ENCODE measurements at regions not wholly inside any gene's neighbourhood (a gene's known extent, or its start where the extent isn't known, plus 50 kb on each side); places are given as distances from the start of the nearest gene placed in this dataset.

DNA sequence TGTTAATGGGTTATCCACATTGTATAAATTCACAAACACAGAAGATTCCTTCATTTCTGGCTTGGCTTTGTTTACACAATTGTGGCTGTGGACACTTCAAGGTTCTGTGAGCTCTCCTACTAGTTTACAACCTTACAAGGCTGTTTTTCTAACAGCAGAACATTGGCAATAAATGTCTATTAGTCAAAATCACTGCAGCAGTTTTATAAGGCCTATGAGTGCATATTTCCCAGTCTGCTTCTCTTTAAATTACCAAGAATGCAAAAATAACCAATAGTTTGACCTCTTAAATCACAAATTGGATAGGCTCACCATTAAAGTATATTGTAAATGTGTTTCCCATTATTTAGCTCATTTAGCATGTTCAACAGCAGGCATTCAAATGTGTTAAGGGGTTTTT is 239.2 kb downstream of the DKK2 start:
- Mint-ChIP-seq H3K36me3 (ENCODE audit: insufficient read depth in 1 of 3, low read depth in 3 of 3) (no peaks in the 10 kb centered on the region), H3K4me3 (no peak overlapping the region), H3K9me3 (no peaks in the 10 kb centered on the region), H3K27ac (no peak overlapping the region), H3K4me1 (no peaks in the 10 kb centered on the region), H3K27me3 (ENCODE audit: low read depth) (no peaks in the 10 kb centered on the region)
- H2AK5ac ChIP-seq (ENCODE audit: insufficient read length, low read length) = no peak overlapping the region
- H3K23ac ChIP-seq (ENCODE audit: insufficient read length, low read depth, low read length) = no peak overlapping the region
- H2BK15ac ChIP-seq (ENCODE audit: low read depth, low read length) = no peak overlapping the region
- H4K20me1 ChIP-seq (ENCODE audit: control insufficient read depth, insufficient read depth, insufficient read length) = no peaks in the 10 kb centered on the region
- no peak overlapping the region for H2BK120ac ChIP-seq (ENCODE audit: low read depth, low read length, poor library complexity, severe bottlenecking)
- no peak overlapping the region for H3K27ac ChIP-seq (ENCODE audit: insufficient read length, low read depth, low read length)
- no peak overlapping the region for H4K5ac ChIP-seq (ENCODE audit: insufficient read length, low read depth, low read length)
- H3K56ac ChIP-seq (ENCODE audit: insufficient read length, low read depth, low read length) = no peak overlapping the region
- no peak overlapping the region for H3K14ac ChIP-seq (ENCODE audit: insufficient read depth, low read length)
- H2BK20ac ChIP-seq (ENCODE audit: low read depth, low read length, poor library complexity, severe bottlenecking) = no peak overlapping the region
- no peak overlapping the region for H2BK5ac ChIP-seq (ENCODE audit: insufficient read length, low read length)
- no peak overlapping the region for H4K91ac ChIP-seq (ENCODE audit: insufficient read length, low read depth, low read length)
- no peak overlapping the region for H3K4ac ChIP-seq (ENCODE audit: low read depth, low read length)
- no peaks in the 10 kb centered on the region for H3K79me2 ChIP-seq (ENCODE audit: insufficient read depth, low read length)
- no peak overlapping the region for H2AFZ ChIP-seq (ENCODE audit: low read length)
- no peak overlapping the region for H3K18ac ChIP-seq (ENCODE audit: insufficient read length, low read depth, low read length)
- H3K4me1 ChIP-seq (ENCODE audit: insufficient read depth, low read length) = no peaks in the 10 kb centered on the region
- H3K27me3 ChIP-seq (ENCODE audit: insufficient read depth, low read length) = no peaks in the 10 kb centered on the region
- DNase-seq = no peak
- H3K4me2 ChIP-seq (ENCODE audit: insufficient read depth, insufficient read length, low read length) = no peak overlapping the region
- no peaks in the 10 kb centered on the region for H3K9me3 ChIP-seq (ENCODE audit: control insufficient read depth, low read depth, low read length)
- H4K8ac ChIP-seq (replicated peaks; ENCODE audit: insufficient read length, low read depth, low read length) = no peak overlapping the region
- H3K23me2 ChIP-seq (ENCODE audit: insufficient read length, low read depth, low read length, poor library complexity, severe bottlenecking) = no peaks in the 10 kb centered on the region
- no peak overlapping the region for H3K9ac ChIP-seq (ENCODE audit: extremely low read depth, insufficient read length, low read length)
- TF ChIP-seq, protein P1, sequence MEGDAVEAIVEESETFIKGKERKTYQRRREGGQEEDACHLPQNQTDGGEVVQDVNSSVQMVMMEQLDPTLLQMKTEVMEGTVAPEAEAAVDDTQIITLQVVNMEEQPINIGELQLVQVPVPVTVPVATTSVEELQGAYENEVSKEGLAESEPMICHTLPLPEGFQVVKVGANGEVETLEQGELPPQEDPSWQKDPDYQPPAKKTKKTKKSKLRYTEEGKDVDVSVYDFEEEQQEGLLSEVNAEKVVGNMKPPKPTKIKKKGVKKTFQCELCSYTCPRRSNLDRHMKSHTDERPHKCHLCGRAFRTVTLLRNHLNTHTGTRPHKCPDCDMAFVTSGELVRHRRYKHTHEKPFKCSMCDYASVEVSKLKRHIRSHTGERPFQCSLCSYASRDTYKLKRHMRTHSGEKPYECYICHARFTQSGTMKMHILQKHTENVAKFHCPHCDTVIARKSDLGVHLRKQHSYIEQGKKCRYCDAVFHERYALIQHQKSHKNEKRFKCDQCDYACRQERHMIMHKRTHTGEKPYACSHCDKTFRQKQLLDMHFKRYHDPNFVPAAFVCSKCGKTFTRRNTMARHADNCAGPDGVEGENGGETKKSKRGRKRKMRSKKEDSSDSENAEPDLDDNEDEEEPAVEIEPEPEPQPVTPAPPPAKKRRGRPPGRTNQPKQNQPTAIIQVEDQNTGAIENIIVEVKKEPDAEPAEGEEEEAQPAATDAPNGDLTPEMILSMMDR (conservative IDR thresholded peaks at IDR 0.05) = no peak
- no peaks in the 10 kb centered on the region for H3K79me1 ChIP-seq (ENCODE audit: insufficient read depth, low read depth, low read length, poor library complexity, severe bottlenecking)
- no peak overlapping the region for H2BK12ac ChIP-seq (ENCODE audit: insufficient read length, low read depth, low read length)
- H3T11ph ChIP-seq (ENCODE audit: low read length) = no peak overlapping the region

Data from H9 (cell line).